ENCODE measurements at regions not wholly inside any gene's neighbourhood (a gene's known extent, or its start where the extent isn't known, plus 50 kb on each side); places are given as distances from the start of the nearest gene placed in this dataset.

DNA sequence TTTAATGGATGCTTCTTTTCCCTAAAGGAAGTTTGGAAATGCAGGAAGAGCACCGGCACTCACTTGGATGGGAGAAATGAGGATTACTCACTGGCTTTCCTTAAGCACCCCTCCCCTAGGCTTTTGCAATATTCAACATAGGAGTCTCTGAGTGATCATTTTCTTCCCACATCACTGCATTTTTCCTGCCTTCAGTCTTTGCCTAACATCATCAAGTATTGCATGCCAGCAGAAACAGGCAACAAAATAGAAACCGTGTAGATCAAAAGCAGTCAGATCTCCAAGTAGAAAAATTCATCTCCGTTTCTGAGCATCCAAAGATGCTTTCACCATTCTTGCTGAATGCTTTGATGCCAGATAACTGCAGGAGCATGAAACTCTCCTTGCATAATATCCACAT, 119.9 kb downstream of the ADCYAP1R1 start:
- DNase-seq (ENCODE audit: low spot score) = no peak

DNA sequence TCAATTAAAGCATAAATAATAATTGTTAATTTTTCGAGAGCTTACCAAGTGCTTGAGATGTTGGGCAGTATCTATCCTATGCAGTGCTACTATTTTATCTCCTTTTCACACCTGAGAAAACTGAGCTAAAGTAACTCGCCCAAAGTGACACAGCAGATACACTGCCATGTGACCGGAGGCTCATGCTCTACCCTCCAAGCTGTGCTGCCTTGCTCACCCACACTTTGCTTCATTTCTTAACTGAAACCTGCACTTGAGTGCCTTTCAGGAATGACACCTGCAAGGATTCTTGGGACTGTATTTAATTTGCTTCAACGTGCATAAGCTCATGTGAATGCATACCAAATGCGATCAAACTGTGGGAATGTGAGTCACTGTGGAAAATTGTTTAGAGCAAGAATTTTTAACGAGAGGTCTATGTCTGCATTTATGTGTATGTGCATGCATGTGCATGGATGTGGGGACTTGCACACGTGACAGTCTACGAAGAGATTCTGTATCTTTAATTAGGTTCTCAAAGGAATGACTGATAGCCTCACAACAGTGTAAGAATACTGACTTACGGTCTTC, 119.2 kb downstream of the ADCYAP1R1 start:
- DNase-seq (ENCODE audit: low spot score) = no peak

Measured in HuH-7.5 (cell line).